Activated CD8-positive, alpha-beta T cell treated with anti-CD3 and anti-CD28 coated beads for 36 hours (primary cell): ENCODE measurements at regions not wholly inside any gene's neighbourhood (a gene's known extent, or its start where the extent isn't known, plus 50 kb on each side); places are given as distances from the start of the nearest gene placed in this dataset.

Source experiments
- ATAC-seq: fragments of 200-7000 bp; cut with Tn5 transposase; one replicate; pipeline ENCODE4 v1.10.0; 2021; ENCODE audit warnings: mild to moderate bottlenecking, moderate library complexity
- CTCF ChIA-PET: fragments of 350-600 bp; sonication (Branson Sonifier 250); formaldehyde crosslinking; loops from one replicate; lab custom pipeline; 2021; ENCODE audit warnings: antibody characterized with exemption; lab: Charles Lee
- POLR2A ChIA-PET: fragments of 350-600 bp; sonication (Branson Sonifier 250); formaldehyde crosslinking; loops from one replicate; lab custom pipeline; 2021; ENCODE audit warnings: antibody characterized with exemption; lab: Charles Lee
- DNase-seq: peaks from one replicate; pipeline ENCODE4 v3.0.0-alpha.2; 2020
- H3K27ac Mint-ChIP-seq: one replicate; pipeline ENCODE4 v1.8.0; 2021; ENCODE audit warnings: mild to moderate bottlenecking, mixed read lengths
- H3K27me3 Mint-ChIP-seq: one replicate; pipeline ENCODE4 v1.8.0; 2021; ENCODE audit warnings: mixed read lengths
- H3K36me3 Mint-ChIP-seq: one replicate; pipeline ENCODE4 v1.8.0; 2021; ENCODE audit warnings: low read depth, mixed read lengths
- H3K4me1 Mint-ChIP-seq: one replicate; pipeline ENCODE4 v1.8.0; 2021; ENCODE audit warnings: low read depth, mixed read lengths
- H3K4me3 Mint-ChIP-seq: one replicate; pipeline ENCODE4 v1.8.0; 2021; ENCODE audit warnings: mild to moderate bottlenecking, moderate library complexity, mixed read lengths
- H3K9me3 Mint-ChIP-seq: one replicate; pipeline ENCODE4 v1.8.0; 2021; ENCODE audit warnings: mixed read lengths
- CTCF ChIP-seq: fragments of 200-600 bp; IDR thresholded peaks from one replicate; pipeline ENCODE4 v1.8.0; 2022; ENCODE audit warnings: antibody characterized with exemption, mild to moderate bottlenecking
- intact Hi-C: fragments of 100-400 bp; cut with micrococcal nuclease; formaldehyde crosslinking; loops from one replicate; pipeline ENCODE4 v1.10.0; 2022

GRCh38 chr7:36790311-36790787, 66.1 kb upstream of the AOAH start:
- H3K4me3 Mint-ChIP-seq, result no peak overlapping the region

GRCh38 chr7:36788825-36789470, 64.7 kb upstream of the AOAH start:
- Mint-ChIP-seq H3K27me3 (no peaks in the 10 kb centered on the region), H3K4me3 (no peak overlapping the region), H3K9me3 (no peaks in the 10 kb centered on the region), H3K36me3 (no peaks in the 10 kb centered on the region), H3K4me1 (peaks cover 79% of the 10 kb centered on the region), H3K27ac (peak overlapping the region; percentile 81)
- intact Hi-C loops, result loop anchor here (5.0 kb wide), 2 partner anchors 67 to 112 kb away; partner anchors contain the start of gene AOAH
- no peak for TF ChIP-seq CTCF
- CTCF ChIA-PET, result interaction anchor here (0.9 to 2.4 kb wide), 9 partner anchors 12 to 410 kb away, joined by 3 to 10 read pairs (median 3); no protein-coding TSS in a partner anchor
- DNase-seq (no peak), ATAC-seq (no peak)
- POLR2A ChIA-PET, result interaction anchor here (0.8 to 1.5 kb wide), 4 partner anchors 24 to 147 kb away, joined by 3 to 4 read pairs (median 3); no protein-coding TSS in a partner anchor

More at GRCh38 chr7:36790311-36790787, 66.1 kb upstream of the AOAH start:
- intact Hi-C loops, result no loop called here
- peak overlapping the region; percentile 81 for H3K27ac Mint-ChIP-seq
- no peaks in the 10 kb centered on the region for H3K27me3 Mint-ChIP-seq
- no peaks in the 10 kb centered on the region for H3K9me3 Mint-ChIP-seq
- ChIA-PET CTCF (interaction anchor here (0.7 to 0.9 kb wide), 3 partner anchors 107 to 408 kb away, joined by 3 read pairs; no protein-coding TSS in a partner anchor), POLR2A (interaction anchor here (1.5 kb wide), 1 partner anchor 121 kb away, joined by 4 read pairs; no protein-coding TSS in a partner anchor)
- H3K36me3 Mint-ChIP-seq, result no peaks in the 10 kb centered on the region
- no peak for ATAC-seq
- TF ChIP-seq CTCF, result no peak
- DNase-seq, result no peak
- H3K4me1 Mint-ChIP-seq, result peaks cover 78% of the 10 kb centered on the region

GRCh38 chr7:36787933-36788378, 63.7 kb upstream of the AOAH start:
- no peaks in the 10 kb centered on the region for H3K27me3 Mint-ChIP-seq
- ChIA-PET POLR2A (interaction anchor here (1.4 kb wide), 1 partner anchor 23 kb away, joined by 3 read pairs; no protein-coding TSS in a partner anchor), CTCF (interaction anchor here (0.8 to 2.4 kb wide), 9 partner anchors 11 to 410 kb away, joined by 3 to 10 read pairs (median 3); no protein-coding TSS in a partner anchor)
- no peaks in the 10 kb centered on the region for H3K36me3 Mint-ChIP-seq
- H3K27ac Mint-ChIP-seq, result peak overlapping the region; percentile 81
- ATAC-seq (peak; percentile 50), DNase-seq (peak; percentile 26)
- no peaks in the 10 kb centered on the region for H3K9me3 Mint-ChIP-seq
- no peak for TF ChIP-seq CTCF
- H3K4me1 Mint-ChIP-seq, result peaks cover 75% of the 10 kb centered on the region
- no peak overlapping the region for H3K4me3 Mint-ChIP-seq
- intact Hi-C loops, result loop anchor here (5.0 kb wide), 2 partner anchors 66 to 111 kb away; partner anchors contain the start of gene AOAH

- H3K9me3 Mint-ChIP-seq, result peaks cover 7% of the 10 kb centered on the region
- H3K27ac Mint-ChIP-seq, result peak overlapping the region; percentile 80
- H3K4me1 Mint-ChIP-seq, result peaks cover 77% of the 10 kb centered on the region
- POLR2A ChIA-PET, result interaction anchor here (1.1 to 1.5 kb wide), 3 partner anchors 8 to 79 kb away, joined by 3 to 4 read pairs (median 3); no protein-coding TSS in a partner anchor
- CTCF ChIA-PET, result interaction anchor here (1.0 to 1.6 kb wide), 4 partner anchors 10 to 397 kb away, joined by 3 to 7 read pairs (median 4); no protein-coding TSS in a partner anchor
- TF ChIP-seq CTCF, result no peak
- peaks cover 8% of the 10 kb centered on the region for H3K36me3 Mint-ChIP-seq
- ATAC-seq (peak; percentile 86), DNase-seq (peak; percentile 73)
- H3K27me3 Mint-ChIP-seq, result no peaks in the 10 kb centered on the region
- peak overlapping the region; percentile 14 for H3K4me3 Mint-ChIP-seq
- intact Hi-C loops, result loop anchor here (5.0 kb wide), 2 partner anchors 63 to 108 kb away; partner anchors contain the start of gene AOAH
Observed at GRCh38 chr7:36784991-36785940, 61.0 kb upstream of the AOAH start.
